Mucosa of descending colon (tissue), 3 donors: ENCODE measurements at regions not wholly inside any gene's neighbourhood (a gene's known extent, or its start where the extent isn't known, plus 50 kb on each side); places are given as distances from the start of the nearest gene placed in this dataset.

Source experiments
- ATAC-seq: fragments of 200-7000 bp; cut with Tn5 transposase; one replicate; pipeline ENCODE4 v1.9.1; 2020; ENCODE audit warnings: mild to moderate bottlenecking, moderate library complexity
- DNase-seq, 3 donors: peaks; one replicate each; pipeline ENCODE4 v3.0.0-alpha.2; 2020
- H3K36me3 ChIP-seq: fragments of 200-600 bp; one replicate; pipeline ENCODE4 v1.8.0; 2021; ENCODE audit warnings: low read depth, mild to moderate bottlenecking
- H3K4me1 ChIP-seq: fragments of 200-600 bp; one replicate; pipeline ENCODE4 v1.8.0; 2021; ENCODE audit warnings: low read depth, mild to moderate bottlenecking
- H3K4me3 ChIP-seq: fragments of 200-600 bp; one replicate; pipeline ENCODE4 v1.8.0; 2021; ENCODE audit warnings: mild to moderate bottlenecking
- H3K9me3 ChIP-seq: fragments of 200-600 bp; one replicate; pipeline ENCODE4 v1.8.0; 2021; ENCODE audit warnings: mild to moderate bottlenecking
- CTCF ChIP-seq: fragments of 200-600 bp; IDR thresholded peaks from one replicate; pipeline ENCODE4 v1.8.0; 2022; ENCODE audit warnings: antibody characterized with exemption, mild to moderate bottlenecking
- intact Hi-C, 2 donors: fragments of 100-400 bp; cut with DNase I in 1 of 2; cut with micrococcal nuclease in 1 of 2; formaldehyde crosslinking; loops; one replicate each; pipeline versions ENCODE4 v1.11.0 to v1.11.1; 2022; cut with DNase I, micrococcal nuclease
- donor health status: DM: no; HTN: no; CAD: no; lungs with moderate emphysema.
- donor health status: DM: no; HTN: no; CAD: no.
- donor health status: DM: no; HTN: yes; CAD: no.

GRCh38 chr7:35375516-35375915, 121.6 kb upstream of the TBX20 start:
- no peaks in the 10 kb centered on the region for H3K4me1 ChIP-seq
- intact Hi-C loops: no loop called here
- H3K4me3 ChIP-seq: no peak overlapping the region
- H3K36me3 ChIP-seq: no peaks in the 10 kb centered on the region
- ATAC-seq: no peak
- TF ChIP-seq CTCF: no peak
- no peaks in the 10 kb centered on the region for H3K9me3 ChIP-seq
- DNase-seq: no peak

GRCh38 chr7:35374858-35375257, 121.0 kb upstream of the TBX20 start:
- Histone ChIP-seq H3K9me3 (no peaks in the 10 kb centered on the region), H3K4me1 (no peaks in the 10 kb centered on the region), H3K36me3 (no peaks in the 10 kb centered on the region), H3K4me3 (no peak overlapping the region)
- intact Hi-C loops: no loop called here
- no peak for ATAC-seq
- no peak for DNase-seq
- no peak for TF ChIP-seq CTCF

GRCh38 chr7:35371221-35371620, 117.3 kb upstream of the TBX20 start:
- intact Hi-C loops: no loop called here
- Histone ChIP-seq H3K9me3 (no peaks in the 10 kb centered on the region), H3K36me3 (no peaks in the 10 kb centered on the region), H3K4me3 (no peak overlapping the region), H3K4me1 (no peaks in the 10 kb centered on the region)
- no peak for TF ChIP-seq CTCF
- ATAC-seq: no peak
- DNase-seq: no peak

- Histone ChIP-seq H3K4me3 (no peak overlapping the region), H3K4me1 (no peaks in the 10 kb centered on the region), H3K36me3 (no peaks in the 10 kb centered on the region), H3K9me3 (no peaks in the 10 kb centered on the region)
- ATAC-seq (no peak), DNase-seq (no peak)
- TF ChIP-seq CTCF: no peak
- intact Hi-C loops: no loop called here
These were observed 116.8 kb upstream of the TBX20 start for GRCh38 chr7:35370687-35371086.

- DNase-seq (no peak), ATAC-seq (no peak)
- no peak for TF ChIP-seq CTCF
- H3K9me3 ChIP-seq: no peaks in the 10 kb centered on the region
- no peak overlapping the region for H3K4me3 ChIP-seq
- no peaks in the 10 kb centered on the region for H3K4me1 ChIP-seq
- H3K36me3 ChIP-seq: no peaks in the 10 kb centered on the region
- intact Hi-C loops: no loop called here
These were observed 112.6 kb upstream of the TBX20 start for GRCh38 chr7:35366167-35367155.
